ENCODE measurements at regions not wholly inside any gene's neighbourhood (a gene's known extent, or its start where the extent isn't known, plus 50 kb on each side); places are given as distances from the start of the nearest gene placed in this dataset.

DNA sequence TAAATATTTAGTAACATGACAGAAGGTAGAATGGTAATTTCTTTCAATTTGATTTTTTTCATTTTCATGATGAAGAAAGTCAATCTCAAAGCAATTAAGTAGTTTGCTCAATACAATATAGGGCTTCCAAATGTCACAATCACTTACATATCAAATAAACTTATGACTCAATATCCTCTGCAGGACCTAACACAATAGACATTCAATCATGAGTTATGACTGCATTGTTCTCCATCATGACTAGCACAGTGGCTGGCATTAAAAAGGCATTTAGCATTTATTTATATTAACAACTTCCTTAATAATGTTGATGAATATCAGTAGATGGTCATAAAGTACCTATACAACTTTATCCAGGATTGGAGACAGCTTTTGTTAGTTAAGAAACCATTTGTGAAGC is 1499.6 kb downstream of the EFNA5 start:
- H3K4me3 ChIP-seq (ENCODE audit: control extremely low read depth in 1 of 5, extremely low read depth in 1 of 5, insufficient read depth in 1 of 5, low read depth in 2 of 5, low read length in 4 of 5): no peak overlapping the region
- Mint-ChIP-seq H3K4me3 (no peak overlapping the region), H3K27me3 (no peaks in the 10 kb centered on the region), H3K9me3 (ENCODE audit: insufficient read depth) (no peaks in the 10 kb centered on the region), H3K27ac (no peak overlapping the region), H3K4me1 (no peaks in the 10 kb centered on the region)
- DNase-seq: no peak
- ATAC-seq (ENCODE audit: low read depth): no peak
- no peaks in the 10 kb centered on the region for H3K79me2 ChIP-seq (ENCODE audit: control insufficient read depth, insufficient read depth, low read length)
- no peaks in the 10 kb centered on the region for H3K27me3 ChIP-seq (replicated peaks in 1 of 4; ENCODE audit: control extremely low read depth in 1 of 4, control insufficient read depth in 3 of 4, insufficient read depth in 4 of 4, low read length in 3 of 4)
- TF ChIP-seq, protein P1, sequence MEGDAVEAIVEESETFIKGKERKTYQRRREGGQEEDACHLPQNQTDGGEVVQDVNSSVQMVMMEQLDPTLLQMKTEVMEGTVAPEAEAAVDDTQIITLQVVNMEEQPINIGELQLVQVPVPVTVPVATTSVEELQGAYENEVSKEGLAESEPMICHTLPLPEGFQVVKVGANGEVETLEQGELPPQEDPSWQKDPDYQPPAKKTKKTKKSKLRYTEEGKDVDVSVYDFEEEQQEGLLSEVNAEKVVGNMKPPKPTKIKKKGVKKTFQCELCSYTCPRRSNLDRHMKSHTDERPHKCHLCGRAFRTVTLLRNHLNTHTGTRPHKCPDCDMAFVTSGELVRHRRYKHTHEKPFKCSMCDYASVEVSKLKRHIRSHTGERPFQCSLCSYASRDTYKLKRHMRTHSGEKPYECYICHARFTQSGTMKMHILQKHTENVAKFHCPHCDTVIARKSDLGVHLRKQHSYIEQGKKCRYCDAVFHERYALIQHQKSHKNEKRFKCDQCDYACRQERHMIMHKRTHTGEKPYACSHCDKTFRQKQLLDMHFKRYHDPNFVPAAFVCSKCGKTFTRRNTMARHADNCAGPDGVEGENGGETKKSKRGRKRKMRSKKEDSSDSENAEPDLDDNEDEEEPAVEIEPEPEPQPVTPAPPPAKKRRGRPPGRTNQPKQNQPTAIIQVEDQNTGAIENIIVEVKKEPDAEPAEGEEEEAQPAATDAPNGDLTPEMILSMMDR (IDR thresholded peaks at IDR 0.05): no peak
- TF ChIP-seq EZH2 (IDR thresholded peaks at IDR 0.05; ENCODE audit: borderline replicate concordance, insufficient read depth, low read depth, low read length, poor library complexity, severe bottlenecking): no peak
- H3K27ac ChIP-seq (ENCODE audit: low read length in 2 of 2): no peak overlapping the region
- H2AFZ ChIP-seq (ENCODE audit: insufficient read depth, low read depth, low read length, poor library complexity, severe bottlenecking): no peak overlapping the region
- POLR2A ChIA-PET: no interaction called here
- no peak overlapping the region for H3K9ac ChIP-seq (ENCODE audit: low read length)
- CTCF ChIA-PET: no interaction called here
- intact Hi-C loops (cut with micrococcal nuclease): no loop called here
- no peaks in the 10 kb centered on the region for H3K4me1 ChIP-seq (ENCODE audit: control insufficient read depth in 2 of 2, insufficient read depth in 2 of 2, low read length in 2 of 2)
- peaks cover 0 to 4% (median 0%) of the 10 kb centered on the region in 3 donors for H3K9me3 ChIP-seq (ENCODE audit: control extremely low read depth in 1 of 3, control insufficient read depth in 2 of 3, insufficient read depth in 1 of 3, low read length in 2 of 3)
- no peaks in the 10 kb centered on the region for H4K20me1 ChIP-seq (ENCODE audit: control insufficient read depth, insufficient read depth, low read length, poor library complexity, severe bottlenecking)
- H3K36me3 ChIP-seq (replicated peaks in 1 of 2; ENCODE audit: control extremely low read depth in 1 of 2, control insufficient read depth in 1 of 2, extremely low read depth in 1 of 2, insufficient read depth in 2 of 2, low read length in 1 of 2): no peaks in the 10 kb centered on the region
- H3K4me2 ChIP-seq (replicated peaks; ENCODE audit: low read depth, low read length, poor library complexity, severe bottlenecking): no peak overlapping the region

DNA sequence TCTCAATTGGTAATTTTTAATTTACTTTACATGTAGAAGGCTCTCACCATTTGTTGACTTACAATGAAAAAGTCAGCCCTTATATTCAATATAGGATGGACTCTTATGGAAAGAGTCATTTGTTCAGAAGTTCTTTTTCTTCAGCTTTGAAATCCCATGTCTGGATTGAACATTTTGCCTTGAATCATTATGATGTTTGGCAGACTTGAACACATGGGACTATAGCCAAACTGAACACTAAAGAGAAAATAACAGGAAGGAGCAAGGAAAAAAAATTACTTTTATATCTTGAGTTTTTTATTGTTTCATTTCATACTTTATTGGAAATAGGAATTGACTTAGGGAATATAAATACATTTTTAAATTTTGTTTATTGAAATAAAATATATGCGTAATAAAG is 1503.0 kb downstream of the EFNA5 start:
- TF ChIP-seq, protein P1 (IDR thresholded peaks at IDR 0.05): no peak
- no peak for TF ChIP-seq EZH2 (IDR thresholded peaks at IDR 0.05; ENCODE audit: borderline replicate concordance, insufficient read depth, low read depth, low read length, poor library complexity, severe bottlenecking)
- Mint-ChIP-seq H3K4me3 (no peak overlapping the region), H3K9me3 (ENCODE audit: insufficient read depth) (no peaks in the 10 kb centered on the region), H3K27ac (no peak overlapping the region), H3K27me3 (no peaks in the 10 kb centered on the region), H3K4me1 (no peaks in the 10 kb centered on the region)
- peaks cover 0 to 12% (median 0%) of the 10 kb centered on the region in 3 donors for H3K9me3 ChIP-seq (ENCODE audit: control extremely low read depth in 1 of 3, control insufficient read depth in 2 of 3, insufficient read depth in 1 of 3, low read length in 2 of 3)
- H3K36me3 ChIP-seq (replicated peaks in 1 of 2; ENCODE audit: control extremely low read depth in 1 of 2, control insufficient read depth in 1 of 2, extremely low read depth in 1 of 2, insufficient read depth in 2 of 2, low read length in 1 of 2): no peaks in the 10 kb centered on the region
- no peaks in the 10 kb centered on the region for H3K4me1 ChIP-seq (ENCODE audit: control insufficient read depth in 2 of 2, insufficient read depth in 2 of 2, low read length in 2 of 2)
- ATAC-seq (ENCODE audit: low read depth) (no peak), DNase-seq (no peak)
- H3K4me2 ChIP-seq (replicated peaks; ENCODE audit: low read depth, low read length, poor library complexity, severe bottlenecking): no peak overlapping the region
- no peak overlapping the region for H2AFZ ChIP-seq (ENCODE audit: insufficient read depth, low read depth, low read length, poor library complexity, severe bottlenecking)
- ChIA-PET CTCF (no interaction called here), POLR2A (no interaction called here)
- no peak overlapping the region for H3K4me3 ChIP-seq (ENCODE audit: control extremely low read depth in 1 of 5, extremely low read depth in 1 of 5, insufficient read depth in 1 of 5, low read depth in 2 of 5, low read length in 4 of 5)
- H3K9ac ChIP-seq (ENCODE audit: low read length): no peak overlapping the region
- no peaks in the 10 kb centered on the region for H4K20me1 ChIP-seq (ENCODE audit: control insufficient read depth, insufficient read depth, low read length, poor library complexity, severe bottlenecking)
- no CpG with 5 or more reads among the region's 1 CpG for WGBS (ENCODE audit: insufficient coverage)
- intact Hi-C loops (cut with micrococcal nuclease): no loop called here
- H3K27me3 ChIP-seq (replicated peaks in 1 of 4; ENCODE audit: control extremely low read depth in 1 of 4, control insufficient read depth in 3 of 4, insufficient read depth in 4 of 4, low read length in 3 of 4): no peaks in the 10 kb centered on the region
- no peaks in the 10 kb centered on the region for H3K79me2 ChIP-seq (ENCODE audit: control insufficient read depth, insufficient read depth, low read length)
- no peak overlapping the region for H3K27ac ChIP-seq (ENCODE audit: low read length in 2 of 2)
